ENCODE measurements at regions not wholly inside any gene's neighbourhood (a gene's known extent, or its start where the extent isn't known, plus 50 kb on each side); places are given as distances from the start of the nearest gene placed in this dataset.

DNA sequence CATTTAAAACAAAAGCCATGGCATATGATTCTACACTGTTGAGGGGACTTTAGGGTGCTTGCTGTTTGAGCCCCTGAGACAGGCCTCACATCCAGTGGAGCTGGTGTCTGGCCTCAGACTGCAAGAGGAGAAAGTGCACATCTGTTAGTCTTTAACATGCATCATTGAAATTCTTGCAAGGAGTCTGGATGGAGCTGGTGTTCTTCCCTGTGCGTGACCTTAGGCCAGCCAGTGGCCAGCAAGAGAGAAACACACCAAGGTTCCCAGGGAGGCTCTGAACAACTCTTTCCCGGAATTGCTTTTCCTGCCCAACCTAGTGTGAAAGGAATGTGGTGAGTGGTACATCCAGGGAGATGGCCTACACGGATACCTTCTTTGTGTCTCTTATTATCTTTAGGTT, 282.8 kb upstream of the TNC start:
- TF ChIP-seq, protein P1, sequence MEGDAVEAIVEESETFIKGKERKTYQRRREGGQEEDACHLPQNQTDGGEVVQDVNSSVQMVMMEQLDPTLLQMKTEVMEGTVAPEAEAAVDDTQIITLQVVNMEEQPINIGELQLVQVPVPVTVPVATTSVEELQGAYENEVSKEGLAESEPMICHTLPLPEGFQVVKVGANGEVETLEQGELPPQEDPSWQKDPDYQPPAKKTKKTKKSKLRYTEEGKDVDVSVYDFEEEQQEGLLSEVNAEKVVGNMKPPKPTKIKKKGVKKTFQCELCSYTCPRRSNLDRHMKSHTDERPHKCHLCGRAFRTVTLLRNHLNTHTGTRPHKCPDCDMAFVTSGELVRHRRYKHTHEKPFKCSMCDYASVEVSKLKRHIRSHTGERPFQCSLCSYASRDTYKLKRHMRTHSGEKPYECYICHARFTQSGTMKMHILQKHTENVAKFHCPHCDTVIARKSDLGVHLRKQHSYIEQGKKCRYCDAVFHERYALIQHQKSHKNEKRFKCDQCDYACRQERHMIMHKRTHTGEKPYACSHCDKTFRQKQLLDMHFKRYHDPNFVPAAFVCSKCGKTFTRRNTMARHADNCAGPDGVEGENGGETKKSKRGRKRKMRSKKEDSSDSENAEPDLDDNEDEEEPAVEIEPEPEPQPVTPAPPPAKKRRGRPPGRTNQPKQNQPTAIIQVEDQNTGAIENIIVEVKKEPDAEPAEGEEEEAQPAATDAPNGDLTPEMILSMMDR (IDR thresholded peaks at IDR 0.05), result no peak
- no peak for TF ChIP-seq POLR2AphosphoS5 (IDR thresholded peaks at IDR 0.05; ENCODE audit: low read depth, low read length)
- TF ChIP-seq, protein P2, sequence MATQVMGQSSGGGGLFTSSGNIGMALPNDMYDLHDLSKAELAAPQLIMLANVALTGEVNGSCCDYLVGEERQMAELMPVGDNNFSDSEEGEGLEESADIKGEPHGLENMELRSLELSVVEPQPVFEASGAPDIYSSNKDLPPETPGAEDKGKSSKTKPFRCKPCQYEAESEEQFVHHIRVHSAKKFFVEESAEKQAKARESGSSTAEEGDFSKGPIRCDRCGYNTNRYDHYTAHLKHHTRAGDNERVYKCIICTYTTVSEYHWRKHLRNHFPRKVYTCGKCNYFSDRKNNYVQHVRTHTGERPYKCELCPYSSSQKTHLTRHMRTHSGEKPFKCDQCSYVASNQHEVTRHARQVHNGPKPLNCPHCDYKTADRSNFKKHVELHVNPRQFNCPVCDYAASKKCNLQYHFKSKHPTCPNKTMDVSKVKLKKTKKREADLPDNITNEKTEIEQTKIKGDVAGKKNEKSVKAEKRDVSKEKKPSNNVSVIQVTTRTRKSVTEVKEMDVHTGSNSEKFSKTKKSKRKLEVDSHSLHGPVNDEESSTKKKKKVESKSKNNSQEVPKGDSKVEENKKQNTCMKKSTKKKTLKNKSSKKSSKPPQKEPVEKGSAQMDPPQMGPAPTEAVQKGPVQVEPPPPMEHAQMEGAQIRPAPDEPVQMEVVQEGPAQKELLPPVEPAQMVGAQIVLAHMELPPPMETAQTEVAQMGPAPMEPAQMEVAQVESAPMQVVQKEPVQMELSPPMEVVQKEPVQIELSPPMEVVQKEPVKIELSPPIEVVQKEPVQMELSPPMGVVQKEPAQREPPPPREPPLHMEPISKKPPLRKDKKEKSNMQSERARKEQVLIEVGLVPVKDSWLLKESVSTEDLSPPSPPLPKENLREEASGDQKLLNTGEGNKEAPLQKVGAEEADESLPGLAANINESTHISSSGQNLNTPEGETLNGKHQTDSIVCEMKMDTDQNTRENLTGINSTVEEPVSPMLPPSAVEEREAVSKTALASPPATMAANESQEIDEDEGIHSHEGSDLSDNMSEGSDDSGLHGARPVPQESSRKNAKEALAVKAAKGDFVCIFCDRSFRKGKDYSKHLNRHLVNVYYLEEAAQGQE (IDR thresholded peaks at IDR 0.05; ENCODE audit: insufficient read depth in 1 of 2, low read depth in 2 of 2, low read length in 1 of 2), result no peak
- TF ChIP-seq SIN3A (IDR thresholded peaks at IDR 0.05; ENCODE audit: borderline replicate concordance, insufficient read depth, low read depth, low read length), result no peak
- no peak for TF ChIP-seq TCF7L2 (IDR thresholded peaks at IDR 0.05; ENCODE audit: low read depth, low read length)
